HL-60 (cell line): ENCODE measurements at regions not wholly inside any gene's neighbourhood (a gene's known extent, or its start where the extent isn't known, plus 50 kb on each side); places are given as distances from the start of the nearest gene placed in this dataset.

Experiments
- DNase-seq, 2 experiments: peaks; one replicate each; pipeline ENCODE4 v3.0.0-alpha.2; 2010 to 2020; ENCODE audit warnings: low read depth in 1 of 2, low spot score in 1 of 2
- H3K27ac ChIP-seq: fragments of 250-450 bp; sonication (Bioruptor Pico); replicated peaks from 2 replicates; pipeline ENCODE4 v1.5.1; 2020; ENCODE audit warnings: mild to moderate bottlenecking, moderate library complexity
- H3K27me3 ChIP-seq: fragments of 250-450 bp; sonication (Bioruptor Pico); 2 replicates; pipeline ENCODE4 v1.5.1; 2021; ENCODE audit warnings: mild to moderate bottlenecking, moderate library complexity; ENCODE audit not compliant: insufficient read depth, poor library complexity, severe bottlenecking
- H3K4me3 ChIP-seq: replicated peaks from 2 replicates; pipeline ENCODE4 v1.5.1; 2011; ENCODE audit warnings: mild to moderate bottlenecking, control low read depth, low read length; ENCODE audit not compliant: insufficient read depth
- GABPA ChIP-seq: IDR thresholded peaks from 2 replicates; pipeline ENCODE4 v1.6.1; 2012; ENCODE audit warnings: low read depth
- POLR2AphosphoS5 ChIP-seq: IDR thresholded peaks from 2 replicates; pipeline ENCODE4 v1.6.1; 2012; ENCODE audit warnings: low read depth
- SPI1 ChIP-seq: IDR thresholded peaks from 2 replicates; pipeline ENCODE4 v1.6.1; 2012; ENCODE audit warnings: low read depth, mild to moderate bottlenecking, borderline replicate concordance
- TF ChIP-seq, protein P1 (sequence below): IDR thresholded peaks from one replicate; pipeline ENCODE4 v1.5.1; 2011; ENCODE audit warnings: low read length, control low read depth, inconsistent platforms; ENCODE audit not compliant: insufficient read depth
- TF ChIP-seq, protein P2 (sequence below): IDR thresholded peaks from 2 replicates; pipeline ENCODE4 v1.6.1; 2012; ENCODE audit warnings: low read depth; ENCODE audit not compliant: insufficient replicate concordance

DNA sequence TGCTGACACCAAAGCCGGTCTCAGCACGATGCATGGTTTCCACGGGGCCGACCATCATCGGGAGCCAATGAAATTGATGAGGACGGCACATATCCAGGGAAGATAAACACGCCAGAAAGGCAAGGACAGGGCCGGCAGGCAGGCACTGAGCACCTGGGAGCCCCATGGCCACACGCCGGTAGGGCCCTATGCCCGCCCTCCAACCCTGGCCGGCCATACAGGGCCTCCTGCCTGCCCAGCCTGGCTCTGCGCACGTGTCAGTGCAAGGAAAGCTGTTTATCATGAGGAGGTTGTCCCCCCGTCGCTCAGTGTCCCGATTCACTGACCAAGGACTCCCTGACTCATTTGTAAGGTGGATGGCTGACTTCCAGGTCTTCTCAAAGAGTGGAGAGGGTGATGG is 237.5 kb downstream of the GLI2 start:
- H3K4me3 ChIP-seq, result no peak overlapping the region
- H3K27ac ChIP-seq, result no peak overlapping the region
- DNase-seq, result no peak
- H3K27me3 ChIP-seq, result no peaks in the 10 kb centered on the region
- TF ChIP-seq, protein P1, sequence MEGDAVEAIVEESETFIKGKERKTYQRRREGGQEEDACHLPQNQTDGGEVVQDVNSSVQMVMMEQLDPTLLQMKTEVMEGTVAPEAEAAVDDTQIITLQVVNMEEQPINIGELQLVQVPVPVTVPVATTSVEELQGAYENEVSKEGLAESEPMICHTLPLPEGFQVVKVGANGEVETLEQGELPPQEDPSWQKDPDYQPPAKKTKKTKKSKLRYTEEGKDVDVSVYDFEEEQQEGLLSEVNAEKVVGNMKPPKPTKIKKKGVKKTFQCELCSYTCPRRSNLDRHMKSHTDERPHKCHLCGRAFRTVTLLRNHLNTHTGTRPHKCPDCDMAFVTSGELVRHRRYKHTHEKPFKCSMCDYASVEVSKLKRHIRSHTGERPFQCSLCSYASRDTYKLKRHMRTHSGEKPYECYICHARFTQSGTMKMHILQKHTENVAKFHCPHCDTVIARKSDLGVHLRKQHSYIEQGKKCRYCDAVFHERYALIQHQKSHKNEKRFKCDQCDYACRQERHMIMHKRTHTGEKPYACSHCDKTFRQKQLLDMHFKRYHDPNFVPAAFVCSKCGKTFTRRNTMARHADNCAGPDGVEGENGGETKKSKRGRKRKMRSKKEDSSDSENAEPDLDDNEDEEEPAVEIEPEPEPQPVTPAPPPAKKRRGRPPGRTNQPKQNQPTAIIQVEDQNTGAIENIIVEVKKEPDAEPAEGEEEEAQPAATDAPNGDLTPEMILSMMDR, result no peak
- no peak for TF ChIP-seq SPI1
- TF ChIP-seq, protein P2, sequence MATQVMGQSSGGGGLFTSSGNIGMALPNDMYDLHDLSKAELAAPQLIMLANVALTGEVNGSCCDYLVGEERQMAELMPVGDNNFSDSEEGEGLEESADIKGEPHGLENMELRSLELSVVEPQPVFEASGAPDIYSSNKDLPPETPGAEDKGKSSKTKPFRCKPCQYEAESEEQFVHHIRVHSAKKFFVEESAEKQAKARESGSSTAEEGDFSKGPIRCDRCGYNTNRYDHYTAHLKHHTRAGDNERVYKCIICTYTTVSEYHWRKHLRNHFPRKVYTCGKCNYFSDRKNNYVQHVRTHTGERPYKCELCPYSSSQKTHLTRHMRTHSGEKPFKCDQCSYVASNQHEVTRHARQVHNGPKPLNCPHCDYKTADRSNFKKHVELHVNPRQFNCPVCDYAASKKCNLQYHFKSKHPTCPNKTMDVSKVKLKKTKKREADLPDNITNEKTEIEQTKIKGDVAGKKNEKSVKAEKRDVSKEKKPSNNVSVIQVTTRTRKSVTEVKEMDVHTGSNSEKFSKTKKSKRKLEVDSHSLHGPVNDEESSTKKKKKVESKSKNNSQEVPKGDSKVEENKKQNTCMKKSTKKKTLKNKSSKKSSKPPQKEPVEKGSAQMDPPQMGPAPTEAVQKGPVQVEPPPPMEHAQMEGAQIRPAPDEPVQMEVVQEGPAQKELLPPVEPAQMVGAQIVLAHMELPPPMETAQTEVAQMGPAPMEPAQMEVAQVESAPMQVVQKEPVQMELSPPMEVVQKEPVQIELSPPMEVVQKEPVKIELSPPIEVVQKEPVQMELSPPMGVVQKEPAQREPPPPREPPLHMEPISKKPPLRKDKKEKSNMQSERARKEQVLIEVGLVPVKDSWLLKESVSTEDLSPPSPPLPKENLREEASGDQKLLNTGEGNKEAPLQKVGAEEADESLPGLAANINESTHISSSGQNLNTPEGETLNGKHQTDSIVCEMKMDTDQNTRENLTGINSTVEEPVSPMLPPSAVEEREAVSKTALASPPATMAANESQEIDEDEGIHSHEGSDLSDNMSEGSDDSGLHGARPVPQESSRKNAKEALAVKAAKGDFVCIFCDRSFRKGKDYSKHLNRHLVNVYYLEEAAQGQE, result no peak
- TF ChIP-seq POLR2AphosphoS5, result no peak
- no peak for TF ChIP-seq GABPA

- TF ChIP-seq, protein P1, result no peak
- no peak for TF ChIP-seq GABPA
- no peak for TF ChIP-seq SPI1
- TF ChIP-seq, protein P2, result no peak
- TF ChIP-seq POLR2AphosphoS5, result no peak
- H3K27me3 ChIP-seq, result no peaks in the 10 kb centered on the region
- no peak overlapping the region for H3K27ac ChIP-seq
- DNase-seq, result no peak
- H3K4me3 ChIP-seq, result no peak overlapping the region
Measured at GRCh38 chr2:120974950-120975349, 239.3 kb downstream of the GLI2 start.

GRCh38 chr2:120976501-120977307 is 241.0 kb downstream of the GLI2 start:
- no peak overlapping the region for H3K27ac ChIP-seq
- H3K4me3 ChIP-seq, result no peak overlapping the region
- no peak for DNase-seq
- no peaks in the 10 kb centered on the region for H3K27me3 ChIP-seq
- TF ChIP-seq POLR2AphosphoS5 (no peak), GABPA (no peak), SPI1 (no peak)
- TF ChIP-seq, protein P2, result no peak
- TF ChIP-seq, protein P1, result no peak
